ENCODE measurements at regions not wholly inside any gene's neighbourhood (a gene's known extent, or its start where the extent isn't known, plus 50 kb on each side); places are given as distances from the start of the nearest gene placed in this dataset.

- Mint-ChIP-seq H3K27ac (no peak overlapping the region), H3K9me3 (no peaks in the 10 kb centered on the region)
Observed at GRCh38 chr1:193588311-193589082, 402.1 kb upstream of the B3GALT2 start.

GRCh38 chr1:193584731-193585239 lies 398.4 kb upstream of the B3GALT2 start:
- H3K27me3 Mint-ChIP-seq (ENCODE audit: insufficient read depth), result no peaks in the 10 kb centered on the region
- no peak for TF ChIP-seq CTCF (IDR thresholded peaks at IDR 0.05)
- peaks cover 4% of the 10 kb centered on the region; the same call in 1 of the 2 replicates for H3K36me3 Mint-ChIP-seq (ENCODE audit: low read depth)
- peaks cover 4% of the 10 kb centered on the region; the same call in 1 of the 2 replicates for H3K9me3 Mint-ChIP-seq
- no peak for DNase-seq
- peaks cover 7% of the 10 kb centered on the region for H3K4me1 Mint-ChIP-seq (ENCODE audit: low read depth)
- H3K27ac Mint-ChIP-seq, result no peak overlapping the region
- no peak overlapping the region for H3K4me3 Mint-ChIP-seq

More at GRCh38 chr1:193588311-193589082, 402.1 kb upstream of the B3GALT2 start:
- no peak for DNase-seq
- no peak for TF ChIP-seq CTCF (IDR thresholded peaks at IDR 0.05)
- Mint-ChIP-seq H3K27me3 (ENCODE audit: insufficient read depth) (no peaks in the 10 kb centered on the region), H3K4me3 (no peak overlapping the region), H3K36me3 (ENCODE audit: low read depth) (no peaks in the 10 kb centered on the region), H3K4me1 (ENCODE audit: low read depth) (peaks cover 12% of the 10 kb centered on the region)

- Mint-ChIP-seq H3K4me1 (ENCODE audit: low read depth) (no peaks in the 10 kb centered on the region), H3K27me3 (ENCODE audit: insufficient read depth) (no peaks in the 10 kb centered on the region)
Observed at GRCh38 chr1:193581341-193581740, 394.9 kb upstream of the B3GALT2 start.

GRCh38 chr1:193580419-193580818 lies 394.0 kb upstream of the B3GALT2 start:
- Mint-ChIP-seq H3K27me3 (ENCODE audit: insufficient read depth) (no peaks in the 10 kb centered on the region), H3K27ac (no peak overlapping the region), H3K9me3 (peaks cover 4% of the 10 kb centered on the region; the same call in 1 of the 2 replicates), H3K4me1 (ENCODE audit: low read depth) (no peaks in the 10 kb centered on the region), H3K4me3 (no peak overlapping the region), H3K36me3 (ENCODE audit: low read depth) (peaks cover 4% of the 10 kb centered on the region; the same call in 1 of the 2 replicates)
- no peak for TF ChIP-seq CTCF (IDR thresholded peaks at IDR 0.05)
- DNase-seq, result no peak

More at GRCh38 chr1:193581341-193581740, 394.9 kb upstream of the B3GALT2 start:
- no peak for DNase-seq
- Mint-ChIP-seq H3K36me3 (ENCODE audit: low read depth) (peaks cover 4% of the 10 kb centered on the region; the same call in 1 of the 2 replicates), H3K4me3 (no peak overlapping the region), H3K9me3 (peaks cover 4% of the 10 kb centered on the region; the same call in 1 of the 2 replicates), H3K27ac (no peak overlapping the region)
- TF ChIP-seq CTCF (IDR thresholded peaks at IDR 0.05), result no peak

- H3K4me1 Mint-ChIP-seq (ENCODE audit: low read depth), result no peaks in the 10 kb centered on the region
- H3K9me3 Mint-ChIP-seq, result peaks cover 4% of the 10 kb centered on the region; the same call in 1 of the 2 replicates
- peaks cover 4% of the 10 kb centered on the region; the same call in 1 of the 2 replicates for H3K36me3 Mint-ChIP-seq (ENCODE audit: low read depth)
- TF ChIP-seq CTCF (IDR thresholded peaks at IDR 0.05), result no peak
- H3K27me3 Mint-ChIP-seq (ENCODE audit: insufficient read depth), result no peaks in the 10 kb centered on the region
- H3K27ac Mint-ChIP-seq, result no peak overlapping the region
- no peak overlapping the region for H3K4me3 Mint-ChIP-seq
- DNase-seq, result no peak
Observed at GRCh38 chr1:193579323-193579722, 392.9 kb upstream of the B3GALT2 start.
